ENCODE measurements at regions not wholly inside any gene's neighbourhood (a gene's known extent, or its start where the extent isn't known, plus 50 kb on each side); places are given as distances from the start of the nearest gene placed in this dataset.

DNA sequence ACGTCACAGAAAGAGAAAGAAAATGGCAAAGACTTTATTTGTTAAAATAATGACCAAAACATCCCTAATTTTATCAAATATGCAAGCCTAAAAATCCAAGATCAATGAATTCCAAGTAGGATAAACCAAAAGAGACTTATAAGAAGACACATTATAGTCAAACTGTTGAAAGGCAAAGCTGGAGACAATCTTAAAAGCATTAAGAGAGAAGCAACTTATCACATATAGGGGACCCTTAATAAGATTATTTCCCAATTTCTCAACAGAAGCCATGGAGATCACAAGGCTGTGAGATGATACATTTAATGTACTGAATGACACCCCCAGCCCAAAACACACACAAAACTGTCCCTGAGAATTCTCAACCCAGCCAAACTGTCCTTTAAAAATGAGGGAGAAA, 228.7 kb downstream of the COG6 start:
- Histone ChIP-seq H3K9me3 (replicated peaks; ENCODE audit: control insufficient read depth, insufficient read depth, low read length) (no peaks in the 10 kb centered on the region; the same call in 1 of the 3 replicates), H3K27me3 (replicated peaks in 1 of 2; ENCODE audit: control insufficient read depth in 2 of 2, insufficient read depth in 2 of 2, low read length in 1 of 2) (no peaks in the 10 kb centered on the region; a peak in 1 of 4 replicates), H3K4me1 (ENCODE audit: control insufficient read depth, insufficient read depth, low read length) (no peaks in the 10 kb centered on the region), H3K36me3 (ENCODE audit: control insufficient read depth in 2 of 2, insufficient read depth in 2 of 2, low read length in 1 of 2) (no peaks in the 10 kb centered on the region), H3K4me3 (no peak overlapping the region), H3K79me2 (ENCODE audit: control insufficient read depth, insufficient read depth, low read length) (no peaks in the 10 kb centered on the region), H4K20me1 (ENCODE audit: control insufficient read depth, insufficient read depth) (no peaks in the 10 kb centered on the region), H2AFZ (ENCODE audit: control insufficient read depth, low read depth, low read length) (no peak overlapping the region), H3K9ac (ENCODE audit: control insufficient read depth, insufficient read depth, low read length) (no peak overlapping the region), H3K27ac (ENCODE audit: control insufficient read depth, insufficient read depth) (no peak overlapping the region), H3K4me2 (ENCODE audit: control insufficient read depth, insufficient read depth) (no peak overlapping the region)
- intact Hi-C loops (cut with micrococcal nuclease; ENCODE audit: unreplicated experiment): no loop called here
- FAIRE-seq (no peak), DNase-seq (ENCODE audit: low read depth, low spot score) (no peak), ATAC-seq (no peak)
- ChIA-PET SMC1A (ENCODE audit: uncharacterized antibody, unreplicated experiment) (interaction anchor here (0.7 kb wide), 1 partner anchor 14 kb away, joined by 3 read pairs; no protein-coding TSS in a partner anchor), CTCF (interaction anchor here (0.6 to 0.8 kb wide), 2 partner anchors 122 to 199 kb away, joined by 3 to 4 read pairs; no protein-coding TSS in a partner anchor), RAD21 (ENCODE audit: unreplicated experiment) (no interaction called here), POLR2A (no interaction called here)
- no TSS peak for BruUV-seq (replicated peaks)
- in situ Hi-C loops (cut with MboI): no loop called here
- 0% methylated on average over 1 of the region's 1 CpG for WGBS (ENCODE audit: insufficient coverage, insufficient replicate concordance, low lambda C conversion rate, missing lambda C conversion rate)
- TF ChIP-seq STAT3 (IDR thresholded peaks at IDR 0.05; ENCODE audit: low read depth, low read length) (no peak), E2F8 (IDR thresholded peaks at IDR 0.05; ENCODE audit: low read depth, partially characterized antibody) (no peak), SPI1 (IDR thresholded peaks at IDR 0.05; ENCODE audit: borderline replicate concordance, insufficient read depth, low read depth, low read length) (no peak), ELK1 (IDR thresholded peaks at IDR 0.05; ENCODE audit: low read depth, low read length) (no peak), ZNF207 (IDR thresholded peaks at IDR 0.05; ENCODE audit: borderline replicate concordance) (no peak), RBBP5 (conservative IDR thresholded peaks at IDR 0.05) (no peak), SMAD5 (IDR thresholded peaks at IDR 0.05; ENCODE audit: low read depth) (no peak), FOXK2 (IDR thresholded peaks at IDR 0.05) (no peak), MTA3 (IDR thresholded peaks at IDR 0.05; ENCODE audit: borderline replicate concordance, low read length) (no peak), ZNF384 (IDR thresholded peaks at IDR 0.05; ENCODE audit: borderline replicate concordance, low read depth, low read length) (no peak), POLR2A (IDR thresholded peaks at IDR 0.05; ENCODE audit: low read depth, low read length) (no peak), HCFC1 (IDR thresholded peaks at IDR 0.05; ENCODE audit: low read length) (no peak)
- TF ChIP-seq, protein P1, sequence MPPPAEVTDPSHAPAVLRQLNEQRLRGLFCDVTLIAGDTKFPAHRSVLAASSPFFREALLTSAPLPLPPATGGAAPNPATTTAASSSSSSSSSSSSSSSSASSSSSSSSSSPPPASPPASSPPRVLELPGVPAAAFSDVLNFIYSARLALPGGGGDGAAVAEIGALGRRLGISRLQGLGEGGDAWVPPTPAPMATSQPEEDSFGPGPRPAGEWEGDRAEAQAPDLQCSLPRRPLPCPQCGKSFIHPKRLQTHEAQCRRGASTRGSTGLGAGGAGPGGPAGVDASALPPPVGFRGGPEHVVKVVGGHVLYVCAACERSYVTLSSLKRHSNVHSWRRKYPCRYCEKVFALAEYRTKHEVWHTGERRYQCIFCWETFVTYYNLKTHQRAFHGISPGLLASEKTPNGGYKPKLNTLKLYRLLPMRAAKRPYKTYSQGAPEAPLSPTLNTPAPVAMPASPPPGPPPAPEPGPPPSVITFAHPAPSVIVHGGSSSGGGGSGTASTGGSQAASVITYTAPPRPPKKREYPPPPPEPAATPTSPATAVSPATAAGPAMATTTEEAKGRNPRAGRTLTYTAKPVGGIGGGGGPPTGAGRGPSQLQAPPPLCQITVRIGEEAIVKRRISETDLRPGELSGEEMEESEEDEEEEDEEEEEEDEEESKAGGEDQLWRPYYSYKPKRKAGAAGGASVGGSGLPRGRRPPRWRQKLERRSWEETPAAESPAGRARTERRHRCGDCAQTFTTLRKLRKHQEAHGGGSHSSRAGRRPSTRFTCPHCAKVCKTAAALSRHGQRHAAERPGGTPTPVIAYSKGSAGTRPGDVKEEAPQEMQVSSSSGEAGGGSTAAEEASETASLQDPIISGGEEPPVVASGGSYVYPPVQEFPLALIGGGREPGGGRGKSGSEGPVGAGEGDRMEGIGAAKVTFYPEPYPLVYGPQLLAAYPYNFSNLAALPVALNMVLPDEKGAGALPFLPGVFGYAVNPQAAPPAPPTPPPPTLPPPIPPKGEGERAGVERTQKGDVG (CRISPR knock-in tag; IDR thresholded peaks at IDR 0.05): no peak
- TF ChIP-seq, protein P2, sequence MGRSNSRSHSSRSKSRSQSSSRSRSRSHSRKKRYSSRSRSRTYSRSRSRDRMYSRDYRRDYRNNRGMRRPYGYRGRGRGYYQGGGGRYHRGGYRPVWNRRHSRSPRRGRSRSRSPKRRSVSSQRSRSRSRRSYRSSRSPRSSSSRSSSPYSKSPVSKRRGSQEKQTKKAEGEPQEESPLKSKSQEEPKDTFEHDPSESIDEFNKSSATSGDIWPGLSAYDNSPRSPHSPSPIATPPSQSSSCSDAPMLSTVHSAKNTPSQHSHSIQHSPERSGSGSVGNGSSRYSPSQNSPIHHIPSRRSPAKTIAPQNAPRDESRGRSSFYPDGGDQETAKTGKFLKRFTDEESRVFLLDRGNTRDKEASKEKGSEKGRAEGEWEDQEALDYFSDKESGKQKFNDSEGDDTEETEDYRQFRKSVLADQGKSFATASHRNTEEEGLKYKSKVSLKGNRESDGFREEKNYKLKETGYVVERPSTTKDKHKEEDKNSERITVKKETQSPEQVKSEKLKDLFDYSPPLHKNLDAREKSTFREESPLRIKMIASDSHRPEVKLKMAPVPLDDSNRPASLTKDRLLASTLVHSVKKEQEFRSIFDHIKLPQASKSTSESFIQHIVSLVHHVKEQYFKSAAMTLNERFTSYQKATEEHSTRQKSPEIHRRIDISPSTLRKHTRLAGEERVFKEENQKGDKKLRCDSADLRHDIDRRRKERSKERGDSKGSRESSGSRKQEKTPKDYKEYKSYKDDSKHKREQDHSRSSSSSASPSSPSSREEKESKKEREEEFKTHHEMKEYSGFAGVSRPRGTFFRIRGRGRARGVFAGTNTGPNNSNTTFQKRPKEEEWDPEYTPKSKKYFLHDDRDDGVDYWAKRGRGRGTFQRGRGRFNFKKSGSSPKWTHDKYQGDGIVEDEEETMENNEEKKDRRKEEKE (IDR thresholded peaks at IDR 0.05): no peak
